GM12878 (cell line): ENCODE measurements at regions not wholly inside any gene's neighbourhood (a gene's known extent, or its start where the extent isn't known, plus 50 kb on each side); places are given as distances from the start of the nearest gene placed in this dataset.

Experiments
- BHLHE40 ChIP-seq, 2 experiments: fragments of 450-650 bp in 1 of 2; IDR thresholded peaks; 2 replicates each; pipeline ENCODE4 v1.6.1; 2011 to 2017; ENCODE audit warnings: low read depth in 2 of 2, borderline replicate concordance in 1 of 2, improper control_type of control experiment in 1 of 2, low read length in 1 of 2, mild to moderate bottlenecking in 1 of 2
- CEBPZ ChIP-seq: fragments of 150-350 bp; IDR thresholded peaks from 2 replicates; pipeline ENCODE4 v1.6.1; 2016; ENCODE audit warnings: low read depth, low read length
- CHD4 ChIP-seq: fragments of 200-600 bp; sonication (generic); IDR thresholded peaks from 2 replicates; pipeline ENCODE4 v1.6.1; 2016; ENCODE audit warnings: mild to moderate bottlenecking
- CUX1 ChIP-seq: IDR thresholded peaks from 2 replicates; pipeline ENCODE4 v1.6.1; 2012; ENCODE audit warnings: improper control_type of control experiment, low read depth, low read length; ENCODE audit not compliant: insufficient replicate concordance
- MLLT1 ChIP-seq: fragments of 450-650 bp; IDR thresholded peaks from 2 replicates; pipeline ENCODE4 v1.6.1; 2016; ENCODE audit warnings: mild to moderate bottlenecking
- NRF1 ChIP-seq: conservative IDR thresholded peaks from 2 replicates; pipeline ENCODE4 v1.6.1; 2011; ENCODE audit warnings: mild to moderate bottlenecking, low read depth, low read length, improper control_type of control experiment
- PKNOX1 ChIP-seq: fragments of 450-650 bp; IDR thresholded peaks from 2 replicates; pipeline ENCODE4 v1.6.1; 2016; ENCODE audit warnings: mild to moderate bottlenecking
- POU2F2 ChIP-seq: IDR thresholded peaks from 3 replicates; pipeline ENCODE4 v1.6.1; 2011; ENCODE audit warnings: low read depth, mild to moderate bottlenecking, low read length, borderline replicate concordance
- RUNX3 ChIP-seq: IDR thresholded peaks from 2 replicates; pipeline ENCODE4 v1.6.1; 2012; ENCODE audit warnings: low read length, inconsistent platforms
- STAT1 ChIP-seq: fragments of 450-650 bp; conservative IDR thresholded peaks from 2 replicates; pipeline ENCODE4 v1.6.1; 2014; ENCODE audit warnings: antibody characterized with exemption, mild to moderate bottlenecking
- TBL1XR1 ChIP-seq: IDR thresholded peaks from 2 replicates; pipeline ENCODE4 v1.6.1; 2012; ENCODE audit warnings: low read depth, low read length, improper control_type of control experiment
- ZBTB11 ChIP-seq: fragments of 450-650 bp; formaldehyde crosslinking; IDR thresholded peaks from 2 replicates; pipeline ENCODE4 v1.5.0; 2022; ENCODE audit warnings: mild to moderate bottlenecking, missing genetic modification characterization
- TF ChIP-seq, protein P1 (sequence below): fragments of 450-650 bp; conservative IDR thresholded peaks from 2 replicates; pipeline ENCODE4 v1.6.1; 2017; ENCODE audit warnings: mild to moderate bottlenecking, moderate library complexity

DNA sequence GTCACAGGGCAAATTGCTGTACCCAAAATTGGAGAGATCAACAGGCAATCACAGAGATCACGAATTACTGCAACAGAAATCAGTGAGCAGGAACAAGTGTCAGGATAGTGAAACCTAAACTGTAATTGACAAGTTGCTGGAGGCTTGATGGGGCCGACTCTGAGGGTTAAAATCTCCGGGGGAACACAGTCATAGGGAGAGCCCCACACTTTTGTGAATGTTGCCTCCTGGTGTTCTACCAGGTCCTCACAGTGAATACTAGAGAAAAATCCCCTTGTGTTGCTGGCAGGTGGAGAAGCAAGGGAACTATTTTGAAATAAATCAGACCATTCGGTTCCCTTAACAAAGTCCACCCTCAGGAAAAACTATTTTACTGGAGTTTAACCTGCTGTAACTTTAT is 697.5 kb upstream of the CBLB start (continued):
- TF ChIP-seq TBL1XR1 (no peak), BHLHE40 (IDR thresholded peaks at IDR 0.05; ENCODE audit: borderline replicate concordance in 1 of 2, low read depth in 2 of 2, low read length in 1 of 2) (no peak), PKNOX1 (peak; percentile 29; the same call in 1 of the 2 replicates), NRF1 (no peak), MLLT1 (no peak), CUX1 (no peak), CEBPZ (no peak), STAT1 (no peak), ZBTB11 (CRISPR knock-in tag) (no peak), RUNX3 (peak; percentile 40; the same call in 1 of the 2 replicates), POU2F2 (no peak), CHD4 (no peak)
- TF ChIP-seq, protein P1, sequence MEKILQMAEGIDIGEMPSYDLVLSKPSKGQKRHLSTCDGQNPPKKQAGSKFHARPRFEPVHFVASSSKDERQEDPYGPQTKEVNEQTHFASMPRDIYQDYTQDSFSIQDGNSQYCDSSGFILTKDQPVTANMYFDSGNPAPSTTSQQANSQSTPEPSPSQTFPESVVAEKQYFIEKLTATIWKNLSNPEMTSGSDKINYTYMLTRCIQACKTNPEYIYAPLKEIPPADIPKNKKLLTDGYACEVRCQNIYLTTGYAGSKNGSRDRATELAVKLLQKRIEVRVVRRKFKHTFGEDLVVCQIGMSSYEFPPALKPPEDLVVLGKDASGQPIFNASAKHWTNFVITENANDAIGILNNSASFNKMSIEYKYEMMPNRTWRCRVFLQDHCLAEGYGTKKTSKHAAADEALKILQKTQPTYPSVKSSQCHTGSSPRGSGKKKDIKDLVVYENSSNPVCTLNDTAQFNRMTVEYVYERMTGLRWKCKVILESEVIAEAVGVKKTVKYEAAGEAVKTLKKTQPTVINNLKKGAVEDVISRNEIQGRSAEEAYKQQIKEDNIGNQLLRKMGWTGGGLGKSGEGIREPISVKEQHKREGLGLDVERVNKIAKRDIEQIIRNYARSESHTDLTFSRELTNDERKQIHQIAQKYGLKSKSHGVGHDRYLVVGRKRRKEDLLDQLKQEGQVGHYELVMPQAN: no peak
